Activated T-cell treated with anti-CD3 and anti-CD28 coated beads, Interleukin-2, amount 50 U/mL, for 24 hours (primary cell): ENCODE measurements at regions not wholly inside any gene's neighbourhood (a gene's known extent, or its start where the extent isn't known, plus 50 kb on each side); places are given as distances from the start of the nearest gene placed in this dataset.
"Not testable (repeated sequence)": the region's sequence is repeated elsewhere in the genome, so short reads cannot be mapped to it uniquely, and the experiment has no call there.

Source experiments
- DNase-seq: peaks from one replicate; pipeline ENCODE4 v3.0.0-alpha.2; 2020
- H3K27ac Mint-ChIP-seq: 2 replicates; pipeline ENCODE4 v1.8.0; 2020; ENCODE audit warnings: mild to moderate bottlenecking, mixed read lengths
- H3K27me3 Mint-ChIP-seq: 2 replicates; pipeline ENCODE4 v1.8.0; 2020; ENCODE audit warnings: mixed read lengths
- H3K36me3 Mint-ChIP-seq: 2 replicates; pipeline ENCODE4 v1.8.0; 2020; ENCODE audit warnings: low read depth, mixed read lengths
- H3K4me1 Mint-ChIP-seq: 2 replicates; pipeline ENCODE4 v1.8.0; 2020; ENCODE audit warnings: low read depth, mixed read lengths
- H3K4me3 Mint-ChIP-seq: 2 replicates; pipeline ENCODE4 v1.8.0; 2020; ENCODE audit warnings: mild to moderate bottlenecking, moderate library complexity, mixed read lengths
- H3K9me3 Mint-ChIP-seq: 2 replicates; pipeline ENCODE4 v1.8.0; 2020; ENCODE audit warnings: mixed read lengths

GRCh38 chr15:93359425-93360131, 270.6 kb upstream of the RGMA start:
- Mint-ChIP-seq H3K36me3 (no peaks in the 10 kb centered on the region), H3K9me3 (no peaks in the 10 kb centered on the region), H3K27me3 (no peaks in the 10 kb centered on the region), H3K4me3 (no peak overlapping the region), H3K27ac (no peak overlapping the region), H3K4me1 (no peaks in the 10 kb centered on the region)
- no peak for DNase-seq

DNA sequence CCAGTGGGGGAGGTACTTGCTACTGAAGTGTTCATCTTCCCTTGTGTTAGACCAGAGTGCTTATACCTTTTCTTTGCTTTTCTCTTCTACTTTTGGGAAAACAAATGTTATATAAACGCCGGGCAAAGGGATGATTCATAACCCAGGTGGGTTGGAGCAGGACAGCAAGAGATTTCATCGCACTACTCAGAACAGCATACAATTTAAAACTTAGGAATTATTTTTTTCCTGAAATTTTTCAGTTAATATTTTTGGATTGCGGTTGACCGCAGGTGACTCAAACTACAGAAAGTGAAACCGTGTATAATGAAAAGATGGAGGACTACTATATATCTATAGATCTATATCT, 270.0 kb upstream of the RGMA start:
- no peaks in the 10 kb centered on the region for H3K9me3 Mint-ChIP-seq
- H3K4me1 Mint-ChIP-seq, result no peaks in the 10 kb centered on the region
- H3K27me3 Mint-ChIP-seq, result no peaks in the 10 kb centered on the region
- no peak overlapping the region for H3K27ac Mint-ChIP-seq
- no peak for DNase-seq
- no peaks in the 10 kb centered on the region for H3K36me3 Mint-ChIP-seq
- H3K4me3 Mint-ChIP-seq, result no peak overlapping the region

GRCh38 chr15:93358166-93359059, 269.4 kb upstream of the RGMA start:
- no peak for DNase-seq
- Mint-ChIP-seq H3K4me1 (no peaks in the 10 kb centered on the region), H3K27me3 (no peaks in the 10 kb centered on the region), H3K4me3 (no peak overlapping the region), H3K36me3 (no peaks in the 10 kb centered on the region), H3K27ac (no peak overlapping the region), H3K9me3 (no peaks in the 10 kb centered on the region)

DNA sequence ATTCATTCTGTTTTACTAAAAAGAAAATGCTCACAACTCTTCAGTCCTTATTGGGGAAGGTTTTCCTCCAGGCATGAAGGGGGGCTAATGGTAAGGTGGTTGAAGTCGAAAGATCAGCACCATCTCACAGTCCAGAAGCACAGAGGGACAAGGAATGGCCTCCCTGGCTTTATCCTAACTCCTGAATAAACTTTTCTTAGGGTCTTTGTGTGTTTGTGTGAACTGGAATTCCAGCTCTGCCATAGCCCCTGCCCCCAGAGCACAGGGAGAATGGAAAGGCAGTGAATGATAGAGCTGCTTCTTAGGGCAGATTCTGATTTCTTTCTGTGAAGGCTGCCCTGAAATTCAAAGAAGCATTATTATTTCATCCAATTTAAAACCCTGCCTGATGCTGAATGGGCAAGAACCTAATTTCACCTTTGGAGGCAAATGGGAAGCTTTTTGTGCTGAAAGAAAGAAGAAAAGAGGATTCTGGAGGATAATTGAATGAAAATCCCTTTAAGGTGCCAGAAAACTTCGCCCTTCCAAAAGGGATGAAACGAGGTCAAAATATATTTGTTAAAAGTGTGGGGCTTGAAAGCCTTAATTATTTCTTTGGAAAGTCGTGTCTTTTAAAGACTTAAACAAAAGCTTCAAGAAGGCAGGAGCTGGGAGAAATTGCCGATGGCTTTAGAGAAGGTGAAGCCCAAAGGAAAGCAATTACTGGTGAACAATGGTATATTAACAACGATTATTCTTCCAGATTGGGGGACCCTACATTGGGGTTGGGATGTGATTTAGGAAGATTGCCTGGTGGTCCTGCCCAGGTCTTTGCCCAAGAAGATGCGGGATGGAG, 259.9 kb upstream of the RGMA start:
- Mint-ChIP-seq H3K27me3 (peaks cover 17% of the 10 kb centered on the region), H3K36me3 (no peaks in the 10 kb centered on the region), H3K27ac (no peak overlapping the region), H3K9me3 (no peaks in the 10 kb centered on the region), H3K4me1 (no peaks in the 10 kb centered on the region), H3K4me3 (no peak overlapping the region)
- no peak for DNase-seq

- DNase-seq, result no peak
- Mint-ChIP-seq H3K9me3 (no peaks in the 10 kb centered on the region), H3K27me3 (peaks cover 21% of the 10 kb centered on the region), H3K27ac (no peak overlapping the region), H3K4me3 (no peak overlapping the region), H3K4me1 (no peaks in the 10 kb centered on the region), H3K36me3 (no peaks in the 10 kb centered on the region)
These were observed 259.0 kb upstream of the RGMA start for GRCh38 chr15:93347986-93348385.

DNA sequence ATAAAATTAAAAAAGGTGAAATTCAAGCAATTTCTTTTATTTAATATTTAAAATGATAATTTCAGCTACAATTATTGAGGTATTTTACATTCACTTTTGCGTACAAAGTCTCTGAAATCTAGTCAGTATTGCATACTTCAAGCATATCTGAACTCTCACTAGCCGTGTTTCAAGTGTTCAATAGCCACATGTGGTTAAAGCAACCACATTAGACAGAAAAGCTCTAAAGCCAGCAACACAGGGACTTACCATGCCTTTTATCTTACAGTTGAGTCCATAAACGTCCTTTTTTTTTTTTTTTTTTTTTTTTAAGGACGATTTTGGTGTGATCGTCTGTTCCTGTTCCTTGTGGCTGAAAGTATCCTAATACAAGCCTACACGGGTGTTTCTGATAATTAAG, 257.0 kb upstream of the RGMA start:
- H3K4me3 Mint-ChIP-seq, result no peak overlapping the region
- no peaks in the 10 kb centered on the region for H3K4me1 Mint-ChIP-seq
- peaks cover 25% of the 10 kb centered on the region for H3K27me3 Mint-ChIP-seq
- DNase-seq, result no peak
- no peaks in the 10 kb centered on the region for H3K36me3 Mint-ChIP-seq
- no peak overlapping the region for H3K27ac Mint-ChIP-seq
- H3K9me3 Mint-ChIP-seq, result no peaks in the 10 kb centered on the region

DNA sequence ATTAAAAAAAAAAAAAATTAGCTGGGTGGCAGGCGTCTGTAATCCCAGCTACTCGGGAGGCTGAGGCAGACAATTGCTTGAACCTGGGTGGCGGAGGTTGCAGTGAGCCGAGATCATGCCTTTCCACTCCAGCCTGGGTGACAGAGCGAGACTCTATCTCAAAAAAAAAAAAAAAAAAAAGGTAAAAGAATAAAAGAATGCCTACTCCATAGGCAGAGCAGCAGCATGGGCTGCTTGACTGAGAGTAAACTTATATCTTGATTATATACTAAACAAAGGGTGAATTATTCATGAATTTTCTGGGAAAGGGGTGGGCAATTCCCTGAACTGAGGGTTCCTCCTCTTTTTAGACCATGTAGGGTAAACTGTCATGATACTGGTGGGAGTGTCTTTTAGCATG, 254.4 kb upstream of the RGMA start:
- not testable (repeated sequence) for DNase-seq, H3K4me1 Mint-ChIP-seq, H3K9me3 Mint-ChIP-seq, H3K4me3 Mint-ChIP-seq, H3K36me3 Mint-ChIP-seq, H3K27ac Mint-ChIP-seq
- H3K27me3 Mint-ChIP-seq, result peaks cover 19% of the 10 kb centered on the region

DNA sequence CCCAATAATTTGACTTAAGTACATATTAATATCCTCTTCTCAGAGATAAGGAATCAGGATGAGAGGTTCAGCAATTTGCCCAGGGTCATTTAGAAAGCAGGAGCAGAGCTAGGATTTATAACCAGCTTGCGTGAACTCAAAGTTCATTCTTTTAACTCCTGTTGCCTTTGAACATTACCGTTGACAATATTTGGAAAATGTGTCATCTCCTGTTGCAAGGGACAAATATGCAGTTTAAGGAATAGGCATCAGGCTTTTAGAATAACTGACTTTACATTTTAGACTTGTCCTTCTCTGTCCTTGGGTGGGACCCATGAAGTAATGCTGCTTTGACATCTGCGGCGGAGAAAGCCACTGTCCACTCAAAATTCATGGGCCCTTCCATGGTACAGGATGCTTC, 252.2 kb upstream of the RGMA start:
- H3K27me3 Mint-ChIP-seq, result peaks cover 18% of the 10 kb centered on the region
- no peaks in the 10 kb centered on the region for H3K4me1 Mint-ChIP-seq
- no peak overlapping the region for H3K4me3 Mint-ChIP-seq
- no peaks in the 10 kb centered on the region for H3K9me3 Mint-ChIP-seq
- H3K36me3 Mint-ChIP-seq, result no peaks in the 10 kb centered on the region
- H3K27ac Mint-ChIP-seq, result no peak overlapping the region
- DNase-seq, result no peak

DNA sequence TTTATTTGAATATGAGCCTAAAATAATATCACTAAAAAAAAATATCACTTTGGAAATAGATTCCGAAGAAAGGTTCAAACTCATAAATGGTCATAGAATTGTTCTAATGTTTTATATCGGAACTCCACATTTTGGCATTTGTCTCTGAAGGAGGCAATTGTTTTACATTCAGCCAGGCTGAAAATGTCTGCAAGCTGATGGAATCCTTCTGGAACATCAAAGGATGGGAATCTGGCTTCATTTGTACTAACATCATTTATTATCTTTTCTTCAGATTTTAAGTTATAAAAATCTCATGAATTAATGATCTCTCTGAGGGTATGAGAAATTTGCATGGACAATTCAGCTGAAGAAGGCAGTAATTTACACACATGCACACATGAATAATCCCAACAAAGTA, 251.4 kb upstream of the RGMA start:
- Mint-ChIP-seq H3K36me3 (no peaks in the 10 kb centered on the region), H3K9me3 (no peaks in the 10 kb centered on the region), H3K4me1 (no peaks in the 10 kb centered on the region), H3K27ac (no peak overlapping the region), H3K4me3 (no peak overlapping the region), H3K27me3 (peaks cover 21% of the 10 kb centered on the region)
- DNase-seq, result no peak

DNA sequence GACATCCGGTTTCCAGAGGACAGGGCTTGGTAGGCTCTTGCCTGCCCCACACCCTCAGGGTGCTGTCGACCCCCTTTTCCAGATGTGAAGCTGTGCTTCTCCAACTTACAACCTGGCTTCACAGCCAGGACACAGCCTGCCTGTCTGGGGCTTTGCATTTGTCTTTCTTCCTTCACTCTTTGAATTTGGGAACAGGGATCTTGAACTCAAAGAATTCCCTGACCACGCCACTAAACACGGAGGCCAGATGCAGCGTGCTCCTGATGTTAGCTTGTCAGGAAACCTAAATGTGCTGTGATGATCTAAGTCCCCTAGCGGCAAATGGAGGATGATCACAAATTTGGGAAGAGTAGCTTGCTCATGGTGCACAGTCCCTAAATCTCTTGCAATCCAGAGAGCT, 244.8 kb upstream of the RGMA start:
- Mint-ChIP-seq H3K27me3 (peaks cover 59% of the 10 kb centered on the region), H3K9me3 (no peaks in the 10 kb centered on the region), H3K36me3 (no peaks in the 10 kb centered on the region), H3K27ac (no peak overlapping the region), H3K4me1 (peaks cover 1% of the 10 kb centered on the region), H3K4me3 (no peak overlapping the region)
- no peak for DNase-seq

GRCh38 chr15:93333126-93333525, 244.1 kb upstream of the RGMA start:
- H3K4me3 Mint-ChIP-seq, result not testable (repeated sequence)
- H3K27me3 Mint-ChIP-seq, result peaks cover 59% of the 10 kb centered on the region

GRCh38 chr15:93332168-93332553, 243.2 kb upstream of the RGMA start:
- Mint-ChIP-seq H3K4me3 (no peak overlapping the region), H3K27me3 (peaks cover 59% of the 10 kb centered on the region), H3K27ac (no peak overlapping the region), H3K4me1 (peaks cover 1% of the 10 kb centered on the region), H3K9me3 (no peaks in the 10 kb centered on the region), H3K36me3 (no peaks in the 10 kb centered on the region)
- DNase-seq, result no peak

More at GRCh38 chr15:93333126-93333525, 244.1 kb upstream of the RGMA start:
- H3K27ac Mint-ChIP-seq, H3K36me3 Mint-ChIP-seq, DNase-seq, H3K4me1 Mint-ChIP-seq, H3K9me3 Mint-ChIP-seq: not testable (repeated sequence)

DNA sequence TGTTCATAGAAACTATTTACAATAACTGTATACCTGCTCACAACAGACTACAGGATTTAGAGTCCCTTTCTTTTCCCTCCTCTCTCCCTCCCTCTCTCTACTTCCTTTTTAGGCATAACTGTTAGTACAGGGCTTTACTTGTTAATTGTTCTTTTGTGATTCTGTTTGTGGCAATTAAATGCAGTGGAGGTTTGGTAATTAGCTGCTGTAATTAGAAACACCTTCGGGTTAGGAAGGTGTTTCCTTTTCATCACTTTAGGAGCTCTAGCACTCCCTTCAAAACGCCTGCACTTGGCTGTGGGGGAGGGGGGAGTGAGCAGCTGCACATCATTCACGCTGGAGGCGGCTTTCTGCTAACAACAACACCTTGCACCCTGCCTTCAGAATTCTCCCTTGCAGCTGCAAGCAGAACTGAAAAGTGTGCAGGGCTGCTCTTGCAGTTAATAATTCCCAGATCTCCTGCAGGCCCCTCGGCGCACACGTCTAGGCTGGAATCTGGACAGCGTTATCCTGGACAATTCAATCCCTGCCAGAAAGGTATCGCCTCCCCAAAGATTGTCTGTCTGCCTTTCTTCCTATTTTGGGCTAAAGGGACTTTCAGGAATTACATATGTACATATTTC, 242.6 kb upstream of the RGMA start:
- H3K27ac Mint-ChIP-seq, result no peak overlapping the region
- no peaks in the 10 kb centered on the region for H3K9me3 Mint-ChIP-seq
- peaks cover 58% of the 10 kb centered on the region for H3K27me3 Mint-ChIP-seq
- no peak overlapping the region for H3K4me3 Mint-ChIP-seq
- DNase-seq, result no peak
- H3K4me1 Mint-ChIP-seq, result peaks cover 1% of the 10 kb centered on the region
- no peaks in the 10 kb centered on the region for H3K36me3 Mint-ChIP-seq

- Mint-ChIP-seq H3K4me3 (no peak overlapping the region), H3K36me3 (no peaks in the 10 kb centered on the region), H3K9me3 (no peaks in the 10 kb centered on the region), H3K27me3 (peaks cover 53% of the 10 kb centered on the region), H3K4me1 (peaks cover 1% of the 10 kb centered on the region), H3K27ac (no peak overlapping the region)
- DNase-seq, result no peak
These were observed 242.0 kb upstream of the RGMA start for GRCh38 chr15:93330912-93331544.
